RCC 7860 (cell line): ENCODE measurements at regions not wholly inside any gene's neighbourhood (a gene's known extent, or its start where the extent isn't known, plus 50 kb on each side); places are given as distances from the start of the nearest gene placed in this dataset.

Source experiments
- DNase-seq: peaks from one replicate; pipeline ENCODE4 v3.0.0-alpha.2; 2015; ENCODE audit warnings: low spot score
- FAIRE-seq: peaks from 2 replicates; lab custom pipeline; 2012; peaks lifted over from hg19 to GRCh38; lab: Jason Lieb, UNC

DNA sequence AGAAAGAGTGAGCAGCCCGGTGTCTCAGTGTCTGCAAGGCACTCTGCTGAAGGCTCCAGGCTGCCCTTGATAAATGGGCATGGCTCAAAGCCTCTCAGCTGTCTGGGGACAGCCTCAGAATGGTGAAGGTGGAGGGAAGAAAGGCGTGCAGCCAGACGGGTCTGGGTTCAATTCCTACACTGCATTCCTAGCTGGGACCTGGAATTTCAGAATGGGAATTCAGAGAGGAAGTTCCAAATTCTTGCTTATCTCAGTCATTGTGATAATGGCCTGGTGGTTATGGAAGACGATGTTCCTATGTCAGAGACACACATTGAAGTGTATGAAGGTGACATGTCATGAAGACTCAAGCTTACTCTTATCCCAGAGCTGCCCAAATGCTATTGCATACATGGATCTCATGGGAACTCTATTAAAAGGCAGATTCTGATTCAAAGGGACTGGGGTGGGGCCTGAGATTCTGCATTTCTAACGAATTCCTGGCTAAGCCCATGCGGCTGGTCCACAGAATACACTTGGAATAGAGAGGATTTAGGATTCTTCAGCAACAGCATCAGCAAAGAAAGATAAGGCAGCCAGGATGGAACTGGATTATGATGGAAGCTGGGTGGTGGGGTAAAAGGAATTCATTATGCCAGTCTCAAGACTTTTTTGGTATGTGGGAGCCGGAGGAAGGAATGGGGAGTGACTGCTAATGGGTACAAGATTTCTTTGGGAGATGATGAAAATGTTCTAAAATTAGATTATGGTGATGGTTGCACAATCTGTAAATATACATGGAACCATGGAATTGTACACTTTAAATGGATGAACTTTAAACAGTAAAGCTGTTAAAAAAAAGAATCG is 82.6 kb upstream of the ZMIZ1 start:
- FAIRE-seq (no peak), DNase-seq (no peak)

DNA sequence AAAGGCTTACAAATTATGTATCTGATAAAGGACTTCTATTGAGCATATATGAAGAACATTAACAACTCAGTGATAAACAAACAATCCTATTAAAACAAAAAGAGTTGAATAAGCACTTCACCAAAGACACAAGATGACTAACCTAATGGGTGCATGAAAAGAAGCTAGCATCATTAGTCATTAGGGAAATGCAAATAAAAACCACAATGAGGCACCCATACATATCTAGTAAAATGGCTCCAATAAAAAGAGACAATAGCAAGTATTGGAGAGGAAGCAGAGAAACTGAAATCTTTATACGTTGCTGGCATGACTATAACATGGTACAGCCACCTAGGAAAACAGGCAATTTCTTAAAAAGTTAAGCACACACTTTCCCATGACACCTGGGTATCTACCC is 77.6 kb upstream of the ZMIZ1 start:
- DNase-seq = no peak
- FAIRE-seq = peak; percentile 18

DNA sequence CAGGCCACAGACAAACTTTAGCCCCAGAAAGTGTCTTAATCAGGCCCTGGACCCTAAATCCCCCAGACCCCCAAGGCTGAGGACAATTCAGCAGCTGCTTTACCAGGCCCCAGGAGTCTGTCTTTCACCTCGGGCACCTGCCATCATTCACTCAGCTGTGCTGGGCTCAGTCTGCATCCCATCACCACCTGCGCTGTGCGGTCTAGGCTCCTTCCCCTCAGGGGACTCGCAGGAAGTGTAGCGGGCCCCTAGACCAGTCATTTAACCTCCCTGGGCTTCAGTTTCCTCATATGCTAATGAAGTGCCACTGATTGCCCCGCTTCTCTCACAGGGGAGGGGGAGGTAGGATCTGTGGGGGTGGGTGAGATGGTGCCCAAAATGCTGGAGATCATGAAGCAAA is 76.4 kb upstream of the ZMIZ1 start:
- no peak for FAIRE-seq
- DNase-seq = no peak

DNA sequence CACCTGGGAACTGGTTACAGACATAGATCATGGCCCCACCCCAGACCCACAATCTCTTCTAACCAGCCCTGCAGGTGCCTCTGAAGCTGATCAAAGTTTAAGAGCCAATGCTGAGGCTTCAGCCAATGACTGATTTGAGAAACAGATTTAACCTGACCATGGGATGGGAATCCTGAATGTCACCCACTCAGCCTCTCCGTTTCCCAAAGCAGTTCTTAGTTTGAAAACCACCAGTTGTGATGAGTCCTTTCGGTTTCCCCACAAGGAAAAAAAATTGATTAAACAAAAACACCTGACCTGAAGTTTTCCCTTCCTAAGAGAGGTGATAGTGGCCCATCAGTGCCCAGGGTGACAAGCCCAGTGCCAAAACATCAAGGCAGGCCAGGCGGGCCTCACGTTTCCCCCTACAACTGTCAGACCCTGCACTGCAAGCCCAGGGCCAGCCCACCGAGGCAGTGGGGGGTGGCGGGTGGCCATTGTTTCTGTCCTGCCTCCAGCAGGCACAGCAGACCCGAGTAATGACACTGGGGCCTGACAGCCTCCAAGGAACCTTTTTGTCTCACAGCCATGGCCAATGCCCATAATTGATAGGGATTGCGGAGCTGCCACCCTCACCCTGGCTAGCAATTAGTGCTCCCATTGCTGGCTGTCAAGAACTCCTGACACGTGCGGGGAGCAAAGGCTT is 75.4 kb upstream of the ZMIZ1 start:
- DNase-seq (no peak), FAIRE-seq (no peak)

- FAIRE-seq (no peak), DNase-seq (no peak)
Observed at GRCh38 chr10:78995987-78996791, 72.6 kb upstream of the ZMIZ1 start.

DNA sequence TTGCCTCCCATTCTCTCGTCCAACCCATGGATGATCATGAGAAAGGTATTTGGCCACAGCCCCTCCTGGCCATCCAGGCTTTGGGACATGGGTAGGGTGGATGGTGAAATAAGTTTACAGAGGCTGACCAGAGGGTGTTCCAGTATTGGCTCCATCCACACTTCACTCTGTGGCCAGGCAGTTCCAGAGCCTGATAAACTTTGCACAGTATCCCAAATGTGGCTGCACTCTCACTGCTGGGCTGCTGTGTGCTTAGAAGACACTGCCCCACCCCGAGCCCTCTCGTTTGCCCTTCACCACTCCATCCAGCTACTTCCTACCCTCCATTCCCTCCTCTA is 72.0 kb upstream of the ZMIZ1 start:
- no peak for FAIRE-seq
- DNase-seq = no peak

DNA sequence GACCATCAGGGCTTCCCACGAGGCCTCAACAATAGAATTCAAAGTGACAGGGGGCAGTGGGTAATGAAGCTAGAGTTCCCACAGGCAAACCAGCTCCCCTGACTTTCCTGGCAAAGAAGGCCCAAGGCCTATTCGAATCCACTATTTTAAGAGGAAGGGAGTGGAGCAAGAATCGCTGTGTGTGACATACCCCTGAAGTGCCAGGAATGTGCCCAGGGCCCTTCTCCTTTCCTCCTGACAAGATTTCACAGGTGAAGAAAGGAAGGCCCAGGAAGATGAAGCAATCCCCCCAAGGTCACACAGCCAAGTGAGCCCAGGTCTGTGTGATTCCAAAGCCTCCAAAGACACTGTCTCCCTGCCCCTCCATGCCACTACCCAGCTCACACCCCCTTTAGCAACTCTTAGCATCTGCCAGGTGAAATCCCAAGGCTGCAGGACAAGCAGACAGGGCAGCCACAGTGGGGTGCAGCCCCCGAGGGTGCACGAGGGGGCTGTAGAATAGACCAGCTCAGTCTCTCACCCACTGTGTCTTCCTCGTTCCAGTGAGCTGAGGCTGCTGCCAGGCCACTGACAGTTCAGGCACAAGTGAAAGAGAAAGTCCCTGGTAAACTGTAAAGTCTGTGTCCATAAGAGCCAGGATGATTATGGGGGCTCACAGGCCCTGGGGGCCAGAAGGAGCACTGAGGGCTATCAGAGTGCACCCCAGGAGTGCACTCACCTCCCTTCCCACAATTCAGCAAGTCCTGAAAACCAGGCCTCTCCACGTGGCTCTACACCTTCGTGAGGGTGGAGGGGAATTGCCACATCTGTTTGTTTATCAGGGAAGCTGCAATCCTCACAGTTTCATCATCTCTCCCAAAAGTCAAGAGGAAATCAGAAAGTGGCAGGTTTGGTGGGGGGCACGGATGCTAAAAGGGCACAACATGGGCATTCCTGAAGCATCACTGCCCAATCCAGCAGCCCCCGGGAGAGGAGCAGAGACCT is 70.8 kb upstream of the ZMIZ1 start:
- DNase-seq (no peak), FAIRE-seq (no peak)

DNA sequence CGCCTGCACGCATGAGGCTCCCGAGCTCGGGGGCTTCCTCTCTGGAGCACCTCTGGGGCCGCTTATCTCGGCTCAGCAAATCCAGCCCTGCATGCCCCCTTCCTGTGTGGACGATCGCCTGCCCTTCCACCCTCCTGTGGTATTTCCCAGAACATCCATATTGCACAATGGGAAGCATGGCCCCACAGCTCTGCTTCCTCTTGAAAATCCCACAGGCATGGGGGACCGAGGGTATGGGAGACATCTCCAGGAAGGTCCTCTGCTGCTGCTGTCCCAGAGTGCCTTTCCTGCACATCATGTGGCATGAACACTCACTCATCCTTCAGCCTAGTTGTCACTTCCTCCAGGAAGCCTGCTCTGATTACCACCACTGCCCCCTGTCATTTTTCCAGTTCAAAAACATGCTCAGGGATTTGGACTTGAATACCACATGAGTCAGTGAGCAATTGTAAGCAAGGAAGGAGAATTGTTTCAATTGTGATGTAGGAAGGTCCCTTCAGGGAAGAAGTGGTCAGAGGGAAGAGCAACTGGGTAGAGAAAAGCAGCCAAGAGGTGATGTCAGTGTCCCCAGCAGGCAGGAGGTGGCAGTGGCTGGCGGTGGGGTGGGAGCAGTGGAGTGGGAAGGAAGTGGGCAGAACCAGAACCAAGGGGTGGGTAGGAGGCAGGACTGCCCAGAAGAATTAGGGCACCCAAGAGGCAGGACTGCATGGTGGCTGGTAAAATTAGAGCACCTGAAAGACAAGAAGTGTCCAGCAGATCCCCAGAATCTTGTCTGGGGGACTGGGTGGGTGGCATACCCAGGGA is 67.5 kb upstream of the ZMIZ1 start:
- FAIRE-seq (peak; percentile 10), DNase-seq (peak; percentile 81)

GRCh38 chr10:79002336-79002735 is 66.4 kb upstream of the ZMIZ1 start:
- DNase-seq = no peak

DNA sequence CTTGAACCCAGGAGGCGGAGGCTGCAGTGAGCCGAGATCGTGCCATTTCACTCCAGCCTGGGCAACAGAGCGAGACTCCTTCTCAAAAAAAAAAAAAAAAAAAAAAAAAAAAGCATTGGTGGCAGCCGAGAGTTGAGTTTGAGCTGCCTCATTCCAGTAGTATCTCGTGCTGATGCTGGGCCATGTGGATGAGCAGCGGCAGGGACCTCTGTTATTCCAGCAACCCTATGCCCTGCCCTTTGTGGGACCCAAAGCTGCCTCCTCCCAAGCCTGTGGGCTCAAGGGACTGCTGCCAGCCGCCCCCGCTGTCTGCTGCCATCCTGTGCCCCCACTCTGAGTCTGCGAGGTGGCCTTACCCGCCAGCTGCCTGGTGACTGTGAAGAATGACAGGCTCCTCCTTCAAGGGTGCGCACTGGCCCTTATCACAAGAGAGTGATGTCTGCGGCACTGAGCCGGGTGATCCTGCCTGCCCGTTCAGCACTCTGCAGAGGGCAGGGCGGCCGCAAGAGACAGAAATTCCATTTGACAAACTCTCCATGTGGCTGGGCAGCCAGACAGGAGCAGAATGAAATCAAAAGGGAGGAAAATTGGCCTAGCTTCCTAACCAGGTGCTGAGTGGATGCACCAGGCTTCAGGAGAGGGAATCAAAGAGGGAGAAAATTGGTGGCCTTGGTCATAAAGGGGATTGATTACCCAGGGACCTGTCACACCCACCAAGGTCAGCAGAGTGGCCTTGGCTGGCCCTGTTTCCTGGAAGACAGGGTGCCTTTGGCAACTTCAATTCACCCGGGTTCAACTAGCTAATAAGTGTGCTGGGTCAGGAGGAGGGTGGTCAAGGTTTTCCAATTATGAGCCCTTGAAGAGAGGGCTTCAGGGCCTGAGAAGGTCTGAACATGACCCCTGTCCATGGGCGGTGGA is 65.3 kb upstream of the ZMIZ1 start:
- FAIRE-seq (peak; percentile 81), DNase-seq (peak; percentile 79)

More at GRCh38 chr10:79002336-79002735, 66.4 kb upstream of the ZMIZ1 start:
- FAIRE-seq = no peak

GRCh38 chr10:79004311-79004710 is 64.5 kb upstream of the ZMIZ1 start:
- DNase-seq (peak; percentile 83), FAIRE-seq (peak; percentile 91)

DNA sequence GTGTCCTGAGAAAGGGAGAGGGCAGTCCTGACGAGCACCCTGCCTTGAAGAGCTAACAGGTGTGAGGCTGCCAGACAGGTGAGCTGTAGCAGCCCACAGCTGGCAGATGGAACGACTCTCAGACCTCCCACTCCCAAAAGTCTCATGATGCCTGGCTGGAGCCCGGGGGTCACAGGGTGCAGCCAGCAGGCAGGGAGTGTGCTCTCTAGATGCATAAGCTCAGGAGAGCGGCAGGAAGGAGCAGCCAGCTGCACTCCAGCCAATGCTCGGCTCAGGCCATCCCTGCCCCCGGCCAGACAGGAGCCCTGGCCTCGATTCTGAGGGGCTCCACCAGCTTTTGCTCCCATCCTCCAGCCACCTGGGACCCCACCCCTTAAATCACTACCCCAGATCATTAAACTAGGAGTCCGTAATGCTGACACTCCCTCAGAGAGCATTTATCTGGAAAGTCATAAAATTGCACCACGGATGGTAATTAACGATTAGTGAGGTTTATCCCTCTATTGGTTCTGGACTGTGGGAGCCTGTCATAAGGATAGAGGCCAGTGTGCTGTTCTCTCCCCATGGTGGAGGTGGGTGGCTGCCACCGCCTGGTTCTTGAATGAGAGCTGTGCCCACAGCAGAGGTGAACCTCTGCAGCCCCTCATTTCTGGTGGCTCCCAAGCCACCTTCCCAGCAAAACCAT is 63.5 kb upstream of the ZMIZ1 start:
- no peak for DNase-seq
- FAIRE-seq = no peak

DNA sequence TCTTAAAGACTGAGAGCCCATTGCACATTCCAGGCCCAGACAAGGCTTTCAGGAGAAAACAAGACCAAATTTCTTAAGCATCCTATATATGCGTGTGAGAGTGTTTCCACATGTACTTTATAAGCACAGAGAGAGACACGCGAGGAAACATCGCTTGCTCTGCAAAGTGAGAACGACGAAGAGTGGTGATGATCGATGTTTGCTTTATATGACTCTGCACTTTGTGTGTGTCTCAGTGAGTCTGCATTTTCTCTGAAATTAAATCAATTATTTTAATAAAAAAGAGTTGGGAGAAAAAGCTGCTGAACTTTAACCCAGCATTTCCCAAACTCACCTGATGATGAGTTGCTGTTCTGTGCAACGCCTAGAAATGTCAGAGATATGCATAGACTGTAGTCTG is 61.7 kb upstream of the ZMIZ1 start:
- no peak for FAIRE-seq
- no peak for DNase-seq

DNA sequence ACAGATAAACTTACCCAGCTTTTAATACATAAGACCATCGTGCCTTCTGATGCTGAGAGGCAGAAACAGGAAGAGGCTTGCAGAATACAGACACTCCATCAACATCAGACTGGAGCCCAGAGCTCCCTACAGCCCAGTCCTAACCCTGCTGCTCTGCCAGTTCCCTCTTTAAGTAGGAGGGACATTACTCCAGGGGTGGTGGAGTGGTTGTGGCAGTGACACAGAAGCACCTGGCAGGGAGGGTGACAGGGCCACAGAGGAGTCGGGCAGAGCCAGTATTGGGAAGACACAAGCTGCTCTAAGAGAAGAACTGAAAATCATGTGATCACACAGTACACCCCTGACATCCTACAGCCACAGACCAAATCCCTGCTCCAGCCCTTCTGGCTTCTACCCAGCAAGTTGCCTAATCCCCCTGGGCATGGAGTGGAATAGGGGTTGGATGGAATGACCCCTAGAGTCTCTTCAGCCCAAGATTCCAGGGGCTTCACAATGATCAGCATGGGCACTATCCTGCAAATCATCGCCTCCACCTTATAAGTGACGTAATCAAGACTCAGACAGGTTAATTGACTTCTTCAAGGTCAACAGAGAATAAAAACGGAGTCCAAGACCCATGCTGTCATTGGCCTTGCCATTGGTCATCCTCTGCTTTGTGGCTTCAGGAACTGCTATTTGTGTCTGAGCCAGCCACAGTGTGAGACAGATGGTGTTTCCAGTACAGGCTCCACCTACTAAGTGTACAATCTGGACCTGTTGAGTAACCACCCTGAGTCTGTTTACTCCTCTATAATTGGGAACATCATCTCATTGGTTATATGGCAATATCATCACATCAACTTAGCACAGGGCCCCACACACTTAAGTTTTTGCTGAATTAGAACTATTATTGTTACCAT is 61.1 kb upstream of the ZMIZ1 start:
- FAIRE-seq (no peak), DNase-seq (no peak)

- DNase-seq = no peak
- FAIRE-seq = no peak
Observed at GRCh38 chr10:79009145-79009544, 59.6 kb upstream of the ZMIZ1 start.

DNA sequence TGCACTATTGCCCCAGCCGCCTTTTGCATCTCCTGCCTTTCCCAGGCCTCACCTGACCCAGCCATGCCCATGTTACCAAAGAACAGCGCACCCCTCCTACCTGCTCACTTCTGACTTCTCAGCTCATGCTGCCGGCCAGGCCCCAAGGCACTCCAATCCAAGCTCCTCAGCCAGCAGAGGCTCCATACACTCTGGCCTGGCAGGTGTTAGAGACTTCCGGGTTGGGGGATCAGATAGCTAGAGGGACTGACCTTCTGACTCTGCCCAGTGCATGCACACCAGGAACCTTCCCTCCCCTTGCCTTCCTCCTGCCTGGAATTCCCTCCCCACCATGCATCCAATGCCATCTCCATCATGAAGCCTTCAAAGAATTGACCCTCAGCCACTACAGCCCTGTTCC is 56.2 kb upstream of the ZMIZ1 start:
- no peak for FAIRE-seq
- no peak for DNase-seq

DNA sequence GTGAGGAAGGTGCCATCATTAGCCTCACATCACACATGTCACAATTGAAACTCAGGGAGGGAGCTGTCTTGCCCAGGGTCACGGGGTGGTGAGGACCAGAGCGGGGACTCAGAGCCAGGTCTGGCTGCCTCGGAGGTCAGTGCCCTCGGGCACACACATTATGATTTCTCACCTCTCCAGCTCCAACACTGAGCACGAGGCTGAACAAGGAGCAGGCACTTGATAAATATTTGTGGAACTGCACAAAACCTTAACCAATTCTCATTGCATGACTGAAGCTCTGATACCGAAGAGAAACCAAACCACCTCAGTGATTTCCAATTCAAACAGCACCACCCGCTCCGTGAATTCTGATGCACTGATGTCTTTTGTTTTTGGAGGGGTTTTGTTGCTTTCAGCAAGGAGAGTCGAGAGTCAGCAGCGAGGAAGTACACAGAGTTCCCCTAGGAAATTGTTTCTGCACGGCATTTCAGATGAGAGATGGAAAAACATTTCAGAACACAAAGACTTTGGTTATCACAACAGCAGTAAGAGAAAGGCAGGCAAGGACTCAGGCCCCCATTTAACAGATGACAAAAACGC is 55.3 kb upstream of the ZMIZ1 start:
- DNase-seq (no peak), FAIRE-seq (no peak)
